ENCODE measurements at regions not wholly inside any gene's neighbourhood (a gene's known extent, or its start where the extent isn't known, plus 50 kb on each side); places are given as distances from the start of the nearest gene placed in this dataset.

DNA sequence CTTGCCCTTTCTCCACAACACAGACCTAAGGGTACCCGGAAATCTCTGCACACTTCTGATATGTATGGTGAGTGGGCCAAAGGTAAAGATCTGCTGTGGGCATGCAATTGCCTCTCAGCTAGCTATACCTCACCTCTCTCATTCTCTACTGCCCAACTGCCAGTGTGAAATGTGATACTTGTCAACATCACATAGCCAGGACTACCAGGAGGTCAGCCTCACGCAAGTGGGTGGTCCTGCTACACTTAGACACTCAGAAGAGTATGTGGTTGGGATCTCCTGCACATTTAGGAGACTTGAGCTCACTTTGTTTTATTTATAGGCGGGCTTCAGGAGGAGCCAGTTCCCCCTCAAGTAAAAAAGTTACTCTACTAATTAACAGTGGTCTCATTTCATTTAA, 88.0 kb upstream of the MAN2A1 start:
- Histone ChIP-seq H3K36me3 (ENCODE audit: control insufficient read depth, low read length) (no peaks in the 10 kb centered on the region), H4K20me1 (ENCODE audit: control insufficient read depth, insufficient read depth, low read depth, low read length) (no peaks in the 10 kb centered on the region), H3K4me2 (ENCODE audit: low read length) (no peak overlapping the region), H3K27me3 (ENCODE audit: control insufficient read depth, low read length) (no peaks in the 10 kb centered on the region), H3F3A (ENCODE audit: control insufficient read depth, insufficient read depth) (no peaks in the 10 kb centered on the region), H3K4me3 (ENCODE audit: low read length) (no peak overlapping the region), H3K27ac (ENCODE audit: low read depth, low read length) (no peak overlapping the region), H3K9me3 (ENCODE audit: control insufficient read depth, insufficient read depth, low read length) (no peaks in the 10 kb centered on the region), H3K4me1 (ENCODE audit: control insufficient read depth, low read length) (no peaks in the 10 kb centered on the region), H3K9me2 (replicated peaks; ENCODE audit: control insufficient read depth, low read length) (no peaks in the 10 kb centered on the region), H3K79me2 (ENCODE audit: control insufficient read depth, low read length) (no peaks in the 10 kb centered on the region)
- TF ChIP-seq, protein P1, sequence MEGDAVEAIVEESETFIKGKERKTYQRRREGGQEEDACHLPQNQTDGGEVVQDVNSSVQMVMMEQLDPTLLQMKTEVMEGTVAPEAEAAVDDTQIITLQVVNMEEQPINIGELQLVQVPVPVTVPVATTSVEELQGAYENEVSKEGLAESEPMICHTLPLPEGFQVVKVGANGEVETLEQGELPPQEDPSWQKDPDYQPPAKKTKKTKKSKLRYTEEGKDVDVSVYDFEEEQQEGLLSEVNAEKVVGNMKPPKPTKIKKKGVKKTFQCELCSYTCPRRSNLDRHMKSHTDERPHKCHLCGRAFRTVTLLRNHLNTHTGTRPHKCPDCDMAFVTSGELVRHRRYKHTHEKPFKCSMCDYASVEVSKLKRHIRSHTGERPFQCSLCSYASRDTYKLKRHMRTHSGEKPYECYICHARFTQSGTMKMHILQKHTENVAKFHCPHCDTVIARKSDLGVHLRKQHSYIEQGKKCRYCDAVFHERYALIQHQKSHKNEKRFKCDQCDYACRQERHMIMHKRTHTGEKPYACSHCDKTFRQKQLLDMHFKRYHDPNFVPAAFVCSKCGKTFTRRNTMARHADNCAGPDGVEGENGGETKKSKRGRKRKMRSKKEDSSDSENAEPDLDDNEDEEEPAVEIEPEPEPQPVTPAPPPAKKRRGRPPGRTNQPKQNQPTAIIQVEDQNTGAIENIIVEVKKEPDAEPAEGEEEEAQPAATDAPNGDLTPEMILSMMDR (IDR thresholded peaks at IDR 0.05; ENCODE audit: low read depth, low read length, poor library complexity, severe bottlenecking), result no peak
- no peak for TF ChIP-seq EZH2phosphoT487 (IDR thresholded peaks at IDR 0.05; ENCODE audit: borderline replicate concordance, low read length)

- TF ChIP-seq EZH2phosphoT487 (IDR thresholded peaks at IDR 0.05; ENCODE audit: borderline replicate concordance, low read length), result no peak
- TF ChIP-seq, protein P1 (IDR thresholded peaks at IDR 0.05; ENCODE audit: low read depth, low read length, poor library complexity, severe bottlenecking), result no peak
- Histone ChIP-seq H3K9me3 (ENCODE audit: control insufficient read depth, insufficient read depth, low read length) (no peaks in the 10 kb centered on the region), H3K36me3 (ENCODE audit: control insufficient read depth, low read length) (no peaks in the 10 kb centered on the region), H3K9me2 (replicated peaks; ENCODE audit: control insufficient read depth, low read length) (no peaks in the 10 kb centered on the region), H3K27ac (ENCODE audit: low read depth, low read length) (no peak overlapping the region), H3F3A (ENCODE audit: control insufficient read depth, insufficient read depth) (no peaks in the 10 kb centered on the region), H3K4me1 (ENCODE audit: control insufficient read depth, low read length) (no peaks in the 10 kb centered on the region), H3K27me3 (ENCODE audit: control insufficient read depth, low read length) (no peaks in the 10 kb centered on the region), H3K79me2 (ENCODE audit: control insufficient read depth, low read length) (no peaks in the 10 kb centered on the region), H4K20me1 (ENCODE audit: control insufficient read depth, insufficient read depth, low read depth, low read length) (no peaks in the 10 kb centered on the region), H3K4me2 (ENCODE audit: low read length) (no peak overlapping the region), H3K4me3 (ENCODE audit: low read length) (no peak overlapping the region)
Measured at GRCh38 chr5:109597893-109598292, 91.8 kb upstream of the MAN2A1 start.

- Histone ChIP-seq H3K27me3 (ENCODE audit: control insufficient read depth, low read length) (no peaks in the 10 kb centered on the region), H3K79me2 (ENCODE audit: control insufficient read depth, low read length) (no peaks in the 10 kb centered on the region), H3K9me2 (replicated peaks; ENCODE audit: control insufficient read depth, low read length) (no peaks in the 10 kb centered on the region), H3K27ac (ENCODE audit: low read depth, low read length) (no peak overlapping the region), H4K20me1 (ENCODE audit: control insufficient read depth, insufficient read depth, low read depth, low read length) (no peaks in the 10 kb centered on the region), H3K4me2 (ENCODE audit: low read length) (no peak overlapping the region), H3F3A (ENCODE audit: control insufficient read depth, insufficient read depth) (no peaks in the 10 kb centered on the region), H3K4me1 (ENCODE audit: control insufficient read depth, low read length) (no peaks in the 10 kb centered on the region), H3K36me3 (ENCODE audit: control insufficient read depth, low read length) (no peaks in the 10 kb centered on the region), H3K4me3 (ENCODE audit: low read length) (no peak overlapping the region), H3K9me3 (ENCODE audit: control insufficient read depth, insufficient read depth, low read length) (no peaks in the 10 kb centered on the region)
- TF ChIP-seq, protein P1 (IDR thresholded peaks at IDR 0.05; ENCODE audit: low read depth, low read length, poor library complexity, severe bottlenecking), result no peak
- no peak for TF ChIP-seq EZH2phosphoT487 (IDR thresholded peaks at IDR 0.05; ENCODE audit: borderline replicate concordance, low read length)
Measured at GRCh38 chr5:109594217-109594616, 95.5 kb upstream of the MAN2A1 start.

- H3K27me3 ChIP-seq (ENCODE audit: control insufficient read depth, low read length), result no peaks in the 10 kb centered on the region
- no peak for TF ChIP-seq EZH2phosphoT487 (IDR thresholded peaks at IDR 0.05; ENCODE audit: borderline replicate concordance, low read length)
- TF ChIP-seq, protein P1 (IDR thresholded peaks at IDR 0.05; ENCODE audit: low read depth, low read length, poor library complexity, severe bottlenecking), result no peak
- H3K79me2 ChIP-seq (ENCODE audit: control insufficient read depth, low read length), result no peaks in the 10 kb centered on the region
- H3K4me1 ChIP-seq (ENCODE audit: control insufficient read depth, low read length), result no peaks in the 10 kb centered on the region
- no peaks in the 10 kb centered on the region for H3K9me3 ChIP-seq (ENCODE audit: control insufficient read depth, insufficient read depth, low read length)
- H3F3A ChIP-seq (ENCODE audit: control insufficient read depth, insufficient read depth), result no peaks in the 10 kb centered on the region
- H3K27ac ChIP-seq (ENCODE audit: low read depth, low read length), result no peak overlapping the region
- H3K4me2 ChIP-seq (ENCODE audit: low read length), result no peak overlapping the region
- H3K9me2 ChIP-seq (replicated peaks; ENCODE audit: control insufficient read depth, low read length), result no peaks in the 10 kb centered on the region
- H3K36me3 ChIP-seq (ENCODE audit: control insufficient read depth, low read length), result no peaks in the 10 kb centered on the region
- no peaks in the 10 kb centered on the region for H4K20me1 ChIP-seq (ENCODE audit: control insufficient read depth, insufficient read depth, low read depth, low read length)
- no peak overlapping the region for H3K4me3 ChIP-seq (ENCODE audit: low read length)
Measured at GRCh38 chr5:109590799-109591198, 98.9 kb upstream of the MAN2A1 start.

All from DOHH2 (cell line).